IMR-90 (cell line): ENCODE measurements at regions not wholly inside any gene's neighbourhood (a gene's known extent, or its start where the extent isn't known, plus 50 kb on each side); places are given as distances from the start of the nearest gene placed in this dataset.

Source experiments
- ATAC-seq: fragments of 200-7000 bp; cut with Tn5 transposase; 2 replicates; pipeline ENCODE4 v1.9.1; 2020; ENCODE audit warnings: low read depth, mild to moderate bottlenecking, moderate library complexity
- BruUV-seq: library from RNA; stranded (reverse); fragments of 400-500 nt; replicated peaks from 2 replicates; lab custom pipeline; 2021; lab: Mats Ljungman, UMichigan
- CTCF ChIA-PET: fragments of 300-600 bp; formaldehyde crosslinking; extraction: SDS; loops from one replicate; lab custom pipeline; 2021; ENCODE audit warnings: antibody characterized with exemption; lab: Yijun Ruan, JAX
- POLR2A ChIA-PET: fragments of 300-600 bp; sonication (Branson Sonifier 250); formaldehyde crosslinking; loops from one replicate; lab custom pipeline; 2022; ENCODE audit warnings: antibody characterized with exemption; ENCODE audit not compliant: unreplicated experiment; lab: Charles Lee
- DNase-seq: peaks from one replicate; pipeline ENCODE4 v3.0.0; 2013
- H2AFZ ChIP-seq: replicated peaks from 2 replicates; pipeline ENCODE3; 2013; ENCODE audit warnings: low read length, mild to moderate bottlenecking; ENCODE audit not compliant: poor library complexity
- H2AK5ac ChIP-seq: 2 replicates; pipeline ENCODE4 v1.6.1; 2013; ENCODE audit warnings: low read depth, low read length, inconsistent platforms
- H2AK9ac ChIP-seq: replicated peaks from 2 replicates; pipeline ENCODE3; 2013; ENCODE audit warnings: mild to moderate bottlenecking, low read depth, low read length, moderate library complexity; ENCODE audit not compliant: poor library complexity
- H2BK120ac ChIP-seq: 2 replicates; pipeline ENCODE4 v1.6.1; 2013; ENCODE audit warnings: low read depth, low read length, inconsistent platforms
- H2BK15ac ChIP-seq: 3 replicates; pipeline ENCODE4 v1.6.1; 2013; ENCODE audit warnings: low read depth, low read length, inconsistent platforms
- H2BK20ac ChIP-seq: 2 replicates; pipeline ENCODE4 v1.6.1; 2013; ENCODE audit warnings: low read depth, mild to moderate bottlenecking, inconsistent platforms, low read length, moderate library complexity
- H2BK5ac ChIP-seq: 2 replicates; pipeline ENCODE4 v1.6.1; 2013; ENCODE audit warnings: mild to moderate bottlenecking, low read depth, low read length, inconsistent platforms; ENCODE audit not compliant: poor library complexity, severe bottlenecking
- H3K14ac ChIP-seq: replicated peaks from 2 replicates; pipeline ENCODE4 v1.6.1; 2013; ENCODE audit warnings: low read depth, low read length, inconsistent platforms
- H3K18ac ChIP-seq: 2 replicates; pipeline ENCODE4 v1.6.1; 2013; ENCODE audit warnings: low read depth, low read length, control low read depth
- H3K23ac ChIP-seq: 2 replicates; pipeline ENCODE4 v1.6.1; 2013; ENCODE audit warnings: low read depth, low read length, inconsistent platforms
- H3K27ac ChIP-seq: 2 replicates; pipeline ENCODE4 v1.5.1; 2013; ENCODE audit warnings: mild to moderate bottlenecking, control low read depth, low read length; ENCODE audit not compliant: insufficient read depth
- H3K27me3 ChIP-seq: 2 replicates; pipeline ENCODE4 v1.6.1; 2013; ENCODE audit warnings: low read length; ENCODE audit not compliant: control insufficient read depth, insufficient read depth
- H3K36me3 ChIP-seq: 2 replicates; pipeline ENCODE4 v1.6.1; 2013; ENCODE audit warnings: low read length, mixed read lengths; ENCODE audit not compliant: control insufficient read depth, insufficient read depth
- H3K4ac ChIP-seq: 2 replicates; pipeline ENCODE4 v1.6.1; 2013; ENCODE audit warnings: low read depth, low read length, inconsistent platforms
- H3K4me1 ChIP-seq: 2 replicates; pipeline ENCODE4 v1.6.1; 2013; ENCODE audit warnings: low read length, mixed read lengths; ENCODE audit not compliant: control insufficient read depth, insufficient read depth
- H3K4me2 ChIP-seq: 2 replicates; pipeline ENCODE4 v1.6.1; 2013; ENCODE audit warnings: low read depth, mild to moderate bottlenecking, control low read depth, low read length, moderate library complexity
- H3K4me3 ChIP-seq: 2 replicates; pipeline ENCODE4 v1.5.1; 2013; ENCODE audit warnings: low read depth, mild to moderate bottlenecking, control low read depth, low read length, moderate library complexity; ENCODE audit not compliant: insufficient read depth
- H3K56ac ChIP-seq: 2 replicates; pipeline ENCODE4 v1.6.1; 2013; ENCODE audit warnings: low read length, inconsistent platforms; ENCODE audit not compliant: insufficient read depth; ENCODE audit errors: extremely low read depth
- H3K79me1 ChIP-seq, 2 experiments: 2 replicates each; pipeline ENCODE4 v1.6.1; 2013; ENCODE audit warnings: low read length in 2 of 2, inconsistent platforms in 1 of 2, low read depth in 1 of 2
- H3K9ac ChIP-seq: 2 replicates; pipeline ENCODE4 v1.6.1; 2013; ENCODE audit warnings: low read depth, low read length, control low read depth
- H3K9me1 ChIP-seq: 2 replicates; pipeline ENCODE4 v1.6.1; 2013; ENCODE audit warnings: low read length, inconsistent platforms; ENCODE audit not compliant: insufficient read depth
- H3K9me3 ChIP-seq: 2 replicates; pipeline ENCODE4 v1.6.1; 2013; ENCODE audit warnings: low read length; ENCODE audit not compliant: control insufficient read depth, insufficient read depth
- H4K20me1 ChIP-seq: 2 replicates; pipeline ENCODE4 v1.6.1; 2013; ENCODE audit warnings: low read length, inconsistent platforms; ENCODE audit not compliant: insufficient read depth
- H4K5ac ChIP-seq: 2 replicates; pipeline ENCODE4 v1.6.1; 2013; ENCODE audit warnings: mild to moderate bottlenecking, low read depth, low read length, control low read depth
- H4K8ac ChIP-seq, 2 experiments: 2 replicates each; pipeline ENCODE4 v1.6.1; 2013; ENCODE audit warnings: low read depth in 2 of 2, low read length in 2 of 2, control low read depth in 1 of 2, inconsistent platforms in 1 of 2
- H4K91ac ChIP-seq: 2 replicates; pipeline ENCODE4 v1.6.1; 2013; ENCODE audit warnings: low read depth, low read length, inconsistent platforms; ENCODE audit not compliant: insufficient read depth
- BHLHE40 ChIP-seq: fragments of 150-350 bp; IDR thresholded peaks from 2 replicates; pipeline ENCODE4 v1.6.1; 2016; ENCODE audit warnings: mild to moderate bottlenecking, low read depth, low read length
- CEBPB ChIP-seq: IDR thresholded peaks from 2 replicates; pipeline ENCODE4 v1.6.1; 2012; ENCODE audit warnings: low read depth, low read length, improper control_type of control experiment
- FOS ChIP-seq: fragments of 150-350 bp; IDR thresholded peaks from 2 replicates; pipeline ENCODE4 v1.6.1; 2016; ENCODE audit warnings: low read depth, low read length
- MAFK ChIP-seq: IDR thresholded peaks from 2 replicates; pipeline ENCODE4 v1.6.1; 2012; ENCODE audit warnings: low read depth, low read length, improper control_type of control experiment
- MAZ ChIP-seq: IDR thresholded peaks from 2 replicates; pipeline ENCODE4 v1.6.1; 2012; ENCODE audit warnings: low read depth, mild to moderate bottlenecking, low read length, improper control_type of control experiment, moderate library complexity, borderline replicate concordance
- MXI1 ChIP-seq: IDR thresholded peaks from 2 replicates; pipeline ENCODE4 v1.6.1; 2012; ENCODE audit warnings: low read depth, mild to moderate bottlenecking, low read length, moderate library complexity, borderline replicate concordance
- NFE2L2 ChIP-seq: fragments of 150-350 bp; IDR thresholded peaks from 2 replicates; pipeline ENCODE4 v1.6.1; 2016; ENCODE audit warnings: low read depth, mild to moderate bottlenecking, low read length
- POLR2A ChIP-seq: IDR thresholded peaks from 2 replicates; pipeline ENCODE4 v1.6.1; 2012; ENCODE audit warnings: mild to moderate bottlenecking, low read depth, low read length
- RAD21 ChIP-seq: IDR thresholded peaks from 2 replicates; pipeline ENCODE4 v1.6.1; 2012; ENCODE audit warnings: low read length, improper control_type of control experiment
- RCOR1 ChIP-seq: IDR thresholded peaks from 2 replicates; pipeline ENCODE4 v1.6.1; 2012; ENCODE audit warnings: mild to moderate bottlenecking, low read length, improper control_type of control experiment; ENCODE audit not compliant: insufficient replicate concordance
- RFX5 ChIP-seq: IDR thresholded peaks from 2 replicates; pipeline ENCODE4 v1.8.0; 2012; ENCODE audit warnings: low read depth, mild to moderate bottlenecking, low read length, moderate library complexity
- SMC3 ChIP-seq: fragments of 150-350 bp; IDR thresholded peaks from 2 replicates; pipeline ENCODE4 v1.6.1; 2016; ENCODE audit warnings: low read depth, mild to moderate bottlenecking, antibody characterized with exemption, low read length, moderate library complexity
- WGBS, 2 experiments: methylation state at CpG; one replicate each; pipeline versions ENCODE4 v1.1.5 to v1.1.7; 2013; ENCODE audit warnings: missing lambda C conversion rate in 2 of 2; ENCODE audit not compliant: insufficient read length in 1 of 2; ENCODE audit errors: extremely low coverage in 2 of 2; 5-methylcytosine and 5-hydroxymethylcytosine counted together
- dilution Hi-C: fragments of 300-500 bp; cut with HindIII; formaldehyde crosslinking; loops from one replicate; pipeline ENCODE4 v1.14.3; 2018; ENCODE audit warnings: low sequenced_read_pairs; ENCODE audit not compliant: unreplicated experiment
- in situ Hi-C: fragments of 300-500 bp; cut with MboI; formaldehyde crosslinking; loops from 3 replicates; pipeline ENCODE4 v1.14.3; 2019; ENCODE audit warnings: low sequenced_read_pairs, inconsistent platforms, mixed read lengths
- intact Hi-C: fragments of 100-400 bp; cut with micrococcal nuclease; formaldehyde crosslinking; loops from 2 replicates; pipeline ENCODE4 v1.10.0; 2022
- TF ChIP-seq, protein P1 (sequence below): fragments of 150-350 bp; IDR thresholded peaks from 2 replicates; pipeline ENCODE4 v1.6.1; 2017; ENCODE audit warnings: mild to moderate bottlenecking, antibody characterized with exemption, low read length, low read depth
- TF ChIP-seq, protein P2 (sequence below): fragments of 150-350 bp; IDR thresholded peaks from 2 replicates; pipeline ENCODE4 v1.6.1; 2016; ENCODE audit warnings: low read depth, mild to moderate bottlenecking, low read length, moderate library complexity, borderline replicate concordance
- TF ChIP-seq, protein P3 (sequence below): conservative IDR thresholded peaks from 2 replicates; pipeline ENCODE4 v1.5.1; 2012; ENCODE audit warnings: mild to moderate bottlenecking, low read depth, low read length, improper control_type of control experiment

DNA sequence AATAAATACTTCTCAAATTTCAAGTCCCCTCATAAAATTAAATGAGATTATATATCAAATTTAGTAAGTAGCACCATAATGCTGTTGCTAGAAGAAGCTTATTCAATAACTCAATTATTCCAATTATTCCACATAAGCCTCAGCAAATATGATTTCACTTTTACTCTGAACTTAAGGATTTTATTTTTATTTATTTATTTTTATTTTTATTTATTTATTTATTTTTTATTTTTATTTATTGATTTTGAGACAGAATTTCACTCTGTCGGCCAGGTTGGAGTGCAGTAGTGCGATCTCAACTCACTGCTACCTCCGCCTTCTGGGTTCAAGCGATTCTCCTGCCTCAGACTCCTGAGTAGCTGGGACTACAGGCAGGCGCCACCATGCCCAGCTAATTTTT, 1308.3 kb upstream of the CDH9 start:
- H3K4me1 ChIP-seq: no peaks in the 10 kb centered on the region
- ATAC-seq (no peak), DNase-seq (no peak)
- H3K36me3 ChIP-seq: no peaks in the 10 kb centered on the region
- H2AFZ ChIP-seq: no peak overlapping the region
- no peak overlapping the region for H4K5ac ChIP-seq
- WGBS, 2 experiments: no CpG with 5 or more reads among the region's 5 CpGs
- no peak overlapping the region for H4K91ac ChIP-seq
- H3K9me1 ChIP-seq: no peaks in the 10 kb centered on the region
- TF ChIP-seq MXI1 (no peak), MAZ (no peak), POLR2A (no peak), FOS (no peak), RFX5 (no peak), RAD21 (no peak), CEBPB (no peak), NFE2L2 (no peak), SMC3 (no peak), MAFK (no peak), BHLHE40 (no peak), RCOR1 (no peak)
- TF ChIP-seq, protein P1, sequence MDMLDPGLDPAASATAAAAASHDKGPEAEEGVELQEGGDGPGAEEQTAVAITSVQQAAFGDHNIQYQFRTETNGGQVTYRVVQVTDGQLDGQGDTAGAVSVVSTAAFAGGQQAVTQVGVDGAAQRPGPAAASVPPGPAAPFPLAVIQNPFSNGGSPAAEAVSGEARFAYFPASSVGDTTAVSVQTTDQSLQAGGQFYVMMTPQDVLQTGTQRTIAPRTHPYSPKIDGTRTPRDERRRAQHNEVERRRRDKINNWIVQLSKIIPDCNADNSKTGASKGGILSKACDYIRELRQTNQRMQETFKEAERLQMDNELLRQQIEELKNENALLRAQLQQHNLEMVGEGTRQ: no peak
- TF ChIP-seq, protein P2, sequence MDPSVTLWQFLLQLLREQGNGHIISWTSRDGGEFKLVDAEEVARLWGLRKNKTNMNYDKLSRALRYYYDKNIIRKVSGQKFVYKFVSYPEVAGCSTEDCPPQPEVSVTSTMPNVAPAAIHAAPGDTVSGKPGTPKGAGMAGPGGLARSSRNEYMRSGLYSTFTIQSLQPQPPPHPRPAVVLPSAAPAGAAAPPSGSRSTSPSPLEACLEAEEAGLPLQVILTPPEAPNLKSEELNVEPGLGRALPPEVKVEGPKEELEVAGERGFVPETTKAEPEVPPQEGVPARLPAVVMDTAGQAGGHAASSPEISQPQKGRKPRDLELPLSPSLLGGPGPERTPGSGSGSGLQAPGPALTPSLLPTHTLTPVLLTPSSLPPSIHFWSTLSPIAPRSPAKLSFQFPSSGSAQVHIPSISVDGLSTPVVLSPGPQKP: no peak
- TF ChIP-seq, protein P3, sequence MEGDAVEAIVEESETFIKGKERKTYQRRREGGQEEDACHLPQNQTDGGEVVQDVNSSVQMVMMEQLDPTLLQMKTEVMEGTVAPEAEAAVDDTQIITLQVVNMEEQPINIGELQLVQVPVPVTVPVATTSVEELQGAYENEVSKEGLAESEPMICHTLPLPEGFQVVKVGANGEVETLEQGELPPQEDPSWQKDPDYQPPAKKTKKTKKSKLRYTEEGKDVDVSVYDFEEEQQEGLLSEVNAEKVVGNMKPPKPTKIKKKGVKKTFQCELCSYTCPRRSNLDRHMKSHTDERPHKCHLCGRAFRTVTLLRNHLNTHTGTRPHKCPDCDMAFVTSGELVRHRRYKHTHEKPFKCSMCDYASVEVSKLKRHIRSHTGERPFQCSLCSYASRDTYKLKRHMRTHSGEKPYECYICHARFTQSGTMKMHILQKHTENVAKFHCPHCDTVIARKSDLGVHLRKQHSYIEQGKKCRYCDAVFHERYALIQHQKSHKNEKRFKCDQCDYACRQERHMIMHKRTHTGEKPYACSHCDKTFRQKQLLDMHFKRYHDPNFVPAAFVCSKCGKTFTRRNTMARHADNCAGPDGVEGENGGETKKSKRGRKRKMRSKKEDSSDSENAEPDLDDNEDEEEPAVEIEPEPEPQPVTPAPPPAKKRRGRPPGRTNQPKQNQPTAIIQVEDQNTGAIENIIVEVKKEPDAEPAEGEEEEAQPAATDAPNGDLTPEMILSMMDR: no peak
- H3K9me3 ChIP-seq: peaks cover 10% of the 10 kb centered on the region
- H2BK5ac ChIP-seq: no peak overlapping the region
- H3K9ac ChIP-seq: no peak overlapping the region
- no peak overlapping the region for H3K4me3 ChIP-seq
- no TSS peak for BruUV-seq
- no peaks in the 10 kb centered on the region for H4K20me1 ChIP-seq
- in situ Hi-C loops: no loop called here
- no peak overlapping the region for H3K27ac ChIP-seq
- no peak overlapping the region for H3K18ac ChIP-seq
- ChIA-PET POLR2A (no interaction called here), CTCF (no interaction called here)
- no peak overlapping the region for H3K56ac ChIP-seq
- no peak overlapping the region for H2AK9ac ChIP-seq
- H2BK20ac ChIP-seq: no peak overlapping the region
- no peak overlapping the region for H3K4ac ChIP-seq
- H3K14ac ChIP-seq: no peak overlapping the region
- no peak overlapping the region for H3K4me2 ChIP-seq
- no peak overlapping the region for H3K23ac ChIP-seq
- H2BK15ac ChIP-seq: no peak overlapping the region
- no peak overlapping the region for H2AK5ac ChIP-seq
- no peaks in the 10 kb centered on the region for H3K27me3 ChIP-seq
- H2BK120ac ChIP-seq: no peak overlapping the region
- dilution Hi-C loops: no loop called here
- H4K8ac ChIP-seq: no peak overlapping the region
- H3K79me1 ChIP-seq: no peaks in the 10 kb centered on the region
- intact Hi-C loops: no loop called here
